Panc1 (cell line): ENCODE measurements at regions not wholly inside any gene's neighbourhood (a gene's known extent, or its start where the extent isn't known, plus 50 kb on each side); places are given as distances from the start of the nearest gene placed in this dataset.

ENCODE experiments used
- ATAC-seq: fragments of 200-7000 bp; cut with Tn5 transposase; 2 replicates; pipeline ENCODE4 v1.9.1; 2020; ENCODE audit warnings: mild to moderate bottlenecking, moderate library complexity
- BruUV-seq: library from RNA; stranded (reverse); fragments of 400-500 nt; replicated peaks from 2 replicates; lab custom pipeline; 2021; lab: Mats Ljungman, UMichigan
- CTCF ChIA-PET: fragments of 300-600 bp; sonication (Branson Sonifier 250); formaldehyde crosslinking; loops from one replicate; lab custom pipeline; 2022; ENCODE audit warnings: antibody characterized with exemption; lab: Charles Lee
- POLR2A ChIA-PET: fragments of 300-600 bp; sonication (Branson Sonifier 250); formaldehyde crosslinking; loops from one replicate; lab custom pipeline; 2022; ENCODE audit warnings: antibody characterized with exemption; lab: Charles Lee
- DNase-seq: peaks from one replicate; pipeline ENCODE4 v3.0.0-alpha.2; 2010; ENCODE audit warnings: low read depth, low spot score
- H3K27ac ChIP-seq: 2 replicates; pipeline ENCODE4 v1.5.1; 2011; ENCODE audit warnings: mild to moderate bottlenecking, low read length, inconsistent platforms
- H3K27me3 ChIP-seq: fragments of 200-500 bp; sonication (Bioruptor generic); 2 replicates; pipeline ENCODE4 v1.6.0; 2014; ENCODE audit warnings: low read length, inconsistent platforms; ENCODE audit not compliant: control insufficient read depth, insufficient read depth
- H3K36me3 ChIP-seq: fragments of 200-500 bp; sonication (Bioruptor generic); 2 replicates; pipeline ENCODE4 v1.5.1; 2014; ENCODE audit warnings: inconsistent platforms, mild to moderate bottlenecking, low read length, moderate library complexity; ENCODE audit not compliant: control insufficient read depth, insufficient read depth
- H3K4me1 ChIP-seq: 2 replicates; pipeline ENCODE4 v1.5.1; 2011; ENCODE audit warnings: inconsistent platforms, mild to moderate bottlenecking, low read length, moderate library complexity; ENCODE audit not compliant: control insufficient read depth, insufficient read depth
- H3K4me3 ChIP-seq, 2 experiments: 2 replicates each; pipeline ENCODE4 v1.5.1; 2011 to 2012; ENCODE audit warnings: low read depth in 2 of 2, low read length in 2 of 2, mild to moderate bottlenecking in 2 of 2, inconsistent platforms in 1 of 2, moderate library complexity in 1 of 2
- H3K9me3 ChIP-seq: fragments of 200-500 bp; sonication (Bioruptor generic); 2 replicates; pipeline ENCODE4 v1.5.1; 2014; ENCODE audit warnings: low read depth, mild to moderate bottlenecking, inconsistent platforms, low read length, moderate library complexity; ENCODE audit not compliant: control insufficient read depth, insufficient read depth
- CTCF ChIP-seq: fragments of 450-650 bp; IDR thresholded peaks from 2 replicates; pipeline ENCODE4 v1.5.1; 2017; ENCODE audit warnings: mild to moderate bottlenecking
- POLR2AphosphoS5 ChIP-seq: IDR thresholded peaks from 2 replicates; pipeline ENCODE4 v1.6.1; 2012; ENCODE audit warnings: mild to moderate bottlenecking, low read depth, low read length, moderate library complexity
- REST ChIP-seq, 2 experiments: IDR thresholded peaks; 2 replicates each; pipeline ENCODE4 v1.6.1; 2011 to 2012; ENCODE audit warnings: low read depth in 2 of 2, control low read depth in 1 of 2, low read length in 1 of 2, mild to moderate bottlenecking in 1 of 2, moderate library complexity in 1 of 2; ENCODE audit not compliant: insufficient read depth in 1 of 2
- SIN3A ChIP-seq: IDR thresholded peaks from 2 replicates; pipeline ENCODE4 v1.6.1; 2012; ENCODE audit warnings: low read depth, mild to moderate bottlenecking, low read length, moderate library complexity, borderline replicate concordance; ENCODE audit not compliant: insufficient read depth
- TCF7L2 ChIP-seq: IDR thresholded peaks from 2 replicates; pipeline ENCODE4 v1.6.1; 2011; ENCODE audit warnings: mild to moderate bottlenecking, low read depth, low read length, inconsistent platforms
- in situ Hi-C: cut with HindIII; loops from 2 replicates; pipeline ENCODE4 v1.10.0; 2016; ENCODE audit warnings: low sequenced_read_pairs, low pct_unique_long_range_greater_than_20kb
- intact Hi-C: fragments of 100-400 bp; cut with micrococcal nuclease; formaldehyde crosslinking; loops from one replicate; pipeline ENCODE4 v1.10.0; 2022; ENCODE audit not compliant: unreplicated experiment

- Histone ChIP-seq H3K4me1 (no peaks in the 10 kb centered on the region), H3K4me3 (no peak overlapping the region), H3K27ac (no peak overlapping the region), H3K36me3 (no peaks in the 10 kb centered on the region), H3K27me3 (no peaks in the 10 kb centered on the region), H3K9me3 (no peaks in the 10 kb centered on the region)
- POLR2A ChIA-PET: no interaction called here
- in situ Hi-C loops: no loop called here
- intact Hi-C loops: no loop called here
- DNase-seq (no peak), ATAC-seq (no peak)
- TF ChIP-seq TCF7L2 (no peak), CTCF (no peak), SIN3A (no peak), POLR2AphosphoS5 (no peak), REST (IDR thresholded peaks at IDR 0.05; ENCODE audit: insufficient read depth in 1 of 2, low read depth in 2 of 2, low read length in 1 of 2) (no peak)
- no TSS peak for BruUV-seq
- CTCF ChIA-PET: no interaction called here
These were observed 263.5 kb downstream of the EPHA4 start for GRCh38 chr2:221308507-221309066.

- ATAC-seq: no peak
- Histone ChIP-seq H3K9me3 (no peaks in the 10 kb centered on the region), H3K27me3 (no peaks in the 10 kb centered on the region), H3K27ac (no peak overlapping the region), H3K36me3 (no peaks in the 10 kb centered on the region), H3K4me3 (no peak overlapping the region), H3K4me1 (no peaks in the 10 kb centered on the region)
- intact Hi-C loops (no loop called here), in situ Hi-C loops (no loop called here)
- TF ChIP-seq REST (IDR thresholded peaks at IDR 0.05; ENCODE audit: insufficient read depth in 1 of 2, low read depth in 2 of 2, low read length in 1 of 2) (no peak), POLR2AphosphoS5 (no peak), CTCF (no peak)
- ChIA-PET POLR2A (no interaction called here), CTCF (no interaction called here)
- no peak for DNase-seq
- BruUV-seq: no TSS peak
These were observed 262.1 kb downstream of the EPHA4 start for GRCh38 chr2:221309892-221310583.
